ENCODE measurements at regions not wholly inside any gene's neighbourhood (a gene's known extent, or its start where the extent isn't known, plus 50 kb on each side); places are given as distances from the start of the nearest gene placed in this dataset.
A peak's percentile ranks its signal among the peaks of the same experiment; 100 is the strongest.
"Not testable (repeated sequence)": the region's sequence is repeated elsewhere in the genome, so short reads cannot be mapped to it uniquely, and the experiment has no call there.

DNA sequence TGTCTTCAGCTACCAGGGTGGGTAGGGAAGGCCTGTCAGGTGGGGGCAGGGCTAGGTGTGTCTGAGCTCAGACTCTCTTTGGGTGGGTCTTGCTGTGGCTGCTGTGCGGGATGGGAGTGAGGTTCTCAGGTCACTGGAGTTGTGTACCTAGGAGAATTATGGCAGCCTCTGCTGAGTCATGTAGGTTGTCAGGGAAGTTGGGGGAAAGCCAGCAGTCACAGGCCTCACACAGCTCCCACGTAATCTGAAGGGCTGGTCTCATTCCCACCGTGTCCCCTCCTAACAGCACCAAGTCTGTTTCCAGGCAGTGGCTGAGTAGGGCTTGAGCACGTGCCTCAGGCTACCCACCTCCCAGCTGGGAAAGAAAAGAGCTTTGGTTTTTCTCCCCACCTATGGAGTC, 67.0 kb downstream of the CHCHD4 start:
- Histone ChIP-seq H3K9ac (ENCODE audit: low read length) (no peak overlapping the region), H3K4me1 (ENCODE audit: control insufficient read depth, insufficient read depth, low read length) (no peaks in the 10 kb centered on the region), H3K9me3 (ENCODE audit: control insufficient read depth, low read length) (peaks cover 3% of the 10 kb centered on the region), H3K4me3 (ENCODE audit: low read length) (no peak overlapping the region), H3K36me3 (ENCODE audit: control insufficient read depth, insufficient read depth, low read length, severe bottlenecking) (no peaks in the 10 kb centered on the region), H3K27me3 (replicated peaks; ENCODE audit: control insufficient read depth, insufficient read depth, low read length) (no peaks in the 10 kb centered on the region)
- no peak for DNase-seq (ENCODE audit: low read depth)

DNA sequence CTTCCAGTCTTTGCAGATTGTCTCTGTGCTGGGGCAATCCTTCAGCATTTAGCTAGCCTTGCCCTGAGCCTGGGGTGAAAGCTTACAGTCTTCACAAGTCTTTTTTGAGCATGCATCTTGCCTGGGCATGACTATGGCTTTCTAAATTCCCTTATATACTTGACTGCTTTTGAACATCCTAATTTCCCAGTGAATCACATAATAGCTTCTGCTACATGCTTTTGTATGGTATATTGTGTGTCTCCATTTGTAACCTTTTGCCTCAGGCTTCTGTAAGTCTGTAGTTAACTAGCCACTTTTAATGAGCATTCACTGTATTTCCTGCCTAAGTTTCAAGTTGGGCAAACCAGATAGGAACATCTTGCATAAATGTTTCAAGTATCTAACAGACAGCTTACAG, 76.8 kb downstream of the CHCHD4 start:
- DNase-seq (ENCODE audit: low read depth), result no peak
- no peaks in the 10 kb centered on the region for H3K36me3 ChIP-seq (ENCODE audit: control insufficient read depth, insufficient read depth, low read length, severe bottlenecking)
- H3K4me3 ChIP-seq (ENCODE audit: low read length), result no peak overlapping the region
- no peaks in the 10 kb centered on the region for H3K9me3 ChIP-seq (ENCODE audit: control insufficient read depth, low read length)
- peaks cover 5% of the 10 kb centered on the region for H3K27me3 ChIP-seq (replicated peaks; ENCODE audit: control insufficient read depth, insufficient read depth, low read length)
- H3K9ac ChIP-seq (ENCODE audit: low read length), result no peak overlapping the region
- no peaks in the 10 kb centered on the region for H3K4me1 ChIP-seq (ENCODE audit: control insufficient read depth, insufficient read depth, low read length)

DNA sequence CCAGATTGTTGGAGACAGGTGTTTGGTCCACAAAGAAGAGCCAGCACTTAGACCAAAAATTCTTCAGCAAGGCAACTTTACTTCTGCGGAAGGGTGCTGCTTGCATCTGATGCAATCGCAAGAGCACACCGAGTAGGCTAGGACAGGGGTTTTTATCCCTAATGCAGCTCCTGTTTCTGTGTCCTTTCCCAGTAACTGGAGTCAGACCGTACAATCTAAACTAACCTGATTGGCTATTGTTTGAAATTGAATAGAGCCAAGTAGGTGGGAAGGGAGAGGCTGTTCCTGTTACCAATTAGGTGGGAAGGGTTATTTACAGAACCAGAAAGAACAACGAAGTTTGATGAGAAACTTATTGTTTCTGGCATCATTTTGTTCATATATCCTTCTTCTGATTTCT, 77.6 kb downstream of the CHCHD4 start:
- DNase-seq (ENCODE audit: low read depth), result no peak
- Histone ChIP-seq H3K27me3 (replicated peaks; ENCODE audit: control insufficient read depth, insufficient read depth, low read length) (peaks cover 5% of the 10 kb centered on the region), H3K9ac (ENCODE audit: low read length) (no peak overlapping the region), H3K4me3 (ENCODE audit: low read length) (no peak overlapping the region), H3K4me1 (ENCODE audit: control insufficient read depth, insufficient read depth, low read length) (no peaks in the 10 kb centered on the region), H3K9me3 (ENCODE audit: control insufficient read depth, low read length) (no peaks in the 10 kb centered on the region), H3K36me3 (ENCODE audit: control insufficient read depth, insufficient read depth, low read length, severe bottlenecking) (no peaks in the 10 kb centered on the region)

GRCh38 chr3:14042680-14043079, 82.0 kb downstream of the CHCHD4 start:
- Histone ChIP-seq H3K27me3 (replicated peaks; ENCODE audit: control insufficient read depth, insufficient read depth, low read length) (peaks cover 5% of the 10 kb centered on the region), H3K36me3 (ENCODE audit: control insufficient read depth, insufficient read depth, low read length, severe bottlenecking) (no peaks in the 10 kb centered on the region), H3K9me3 (ENCODE audit: control insufficient read depth, low read length) (no peaks in the 10 kb centered on the region), H3K4me3 (ENCODE audit: low read length) (no peak overlapping the region), H3K9ac (ENCODE audit: low read length) (no peak overlapping the region), H3K4me1 (ENCODE audit: control insufficient read depth, insufficient read depth, low read length) (no peaks in the 10 kb centered on the region)
- DNase-seq (ENCODE audit: low read depth), result peak; percentile 41

GRCh38 chr3:14039149-14039548, 85.5 kb downstream of the CHCHD4 start:
- Histone ChIP-seq H3K4me1 (ENCODE audit: control insufficient read depth, insufficient read depth, low read length) (no peaks in the 10 kb centered on the region), H3K36me3 (ENCODE audit: control insufficient read depth, insufficient read depth, low read length, severe bottlenecking) (no peaks in the 10 kb centered on the region), H3K4me3 (ENCODE audit: low read length) (no peak overlapping the region), H3K9ac (ENCODE audit: low read length) (no peak overlapping the region), H3K27me3 (replicated peaks; ENCODE audit: control insufficient read depth, insufficient read depth, low read length) (no peaks in the 10 kb centered on the region), H3K9me3 (ENCODE audit: control insufficient read depth, low read length) (peaks cover 9% of the 10 kb centered on the region)
- no peak for DNase-seq (ENCODE audit: low read depth)

DNA sequence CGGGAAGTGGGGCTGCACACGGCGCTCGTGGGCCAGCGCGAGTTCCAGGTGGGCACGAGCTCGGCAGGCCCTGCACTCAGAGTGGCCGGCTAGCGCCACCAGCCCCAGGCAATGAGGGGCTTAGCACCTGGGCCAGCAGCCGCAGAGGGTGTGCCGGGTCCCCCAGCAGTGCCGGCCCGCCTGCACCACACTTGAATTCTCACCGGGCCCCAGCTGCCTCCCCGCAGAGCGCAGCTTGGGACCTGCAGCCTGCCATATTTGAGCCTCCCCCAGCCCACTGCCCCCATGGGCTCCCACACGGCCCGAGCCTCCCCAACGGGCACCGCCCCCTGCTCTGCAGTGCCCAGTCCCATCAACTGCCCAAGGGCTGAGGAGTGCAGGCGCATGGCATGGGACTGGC, 87.5 kb downstream of the CHCHD4 start:
- Histone ChIP-seq H3K9me3 (ENCODE audit: control insufficient read depth, low read length) (peaks cover 16% of the 10 kb centered on the region), H3K9ac (ENCODE audit: low read length) (no peak overlapping the region), H3K4me1 (ENCODE audit: control insufficient read depth, insufficient read depth, low read length) (no peaks in the 10 kb centered on the region), H3K4me3 (ENCODE audit: low read length) (no peak overlapping the region), H3K27me3 (replicated peaks; ENCODE audit: control insufficient read depth, insufficient read depth, low read length) (no peaks in the 10 kb centered on the region), H3K36me3 (ENCODE audit: control insufficient read depth, insufficient read depth, low read length, severe bottlenecking) (no peaks in the 10 kb centered on the region)
- no peak for DNase-seq (ENCODE audit: low read depth)

- Histone ChIP-seq H3K9ac (ENCODE audit: low read length) (no peak overlapping the region), H3K36me3 (ENCODE audit: control insufficient read depth, insufficient read depth, low read length, severe bottlenecking) (no peaks in the 10 kb centered on the region), H3K9me3 (ENCODE audit: control insufficient read depth, low read length) (peaks cover 16% of the 10 kb centered on the region), H3K27me3 (replicated peaks; ENCODE audit: control insufficient read depth, insufficient read depth, low read length) (no peaks in the 10 kb centered on the region), H3K4me1 (ENCODE audit: control insufficient read depth, insufficient read depth, low read length) (no peaks in the 10 kb centered on the region), H3K4me3 (ENCODE audit: low read length) (no peak overlapping the region)
- DNase-seq (ENCODE audit: low read depth), result no peak
Observed at GRCh38 chr3:14033023-14033422, 91.6 kb downstream of the CHCHD4 start.

- H3K27me3 ChIP-seq (replicated peaks; ENCODE audit: control insufficient read depth, insufficient read depth, low read length), result no peaks in the 10 kb centered on the region
- no peak overlapping the region for H3K9ac ChIP-seq (ENCODE audit: low read length)
- no peaks in the 10 kb centered on the region for H3K36me3 ChIP-seq (ENCODE audit: control insufficient read depth, insufficient read depth, low read length, severe bottlenecking)
- no peaks in the 10 kb centered on the region for H3K4me1 ChIP-seq (ENCODE audit: control insufficient read depth, insufficient read depth, low read length)
- H3K9me3 ChIP-seq (ENCODE audit: control insufficient read depth, low read length), result peaks cover 17% of the 10 kb centered on the region
- DNase-seq (ENCODE audit: low read depth), result no peak
- no peak overlapping the region for H3K4me3 ChIP-seq (ENCODE audit: low read length)
Observed at GRCh38 chr3:14031271-14031670, 93.4 kb downstream of the CHCHD4 start.

DNA sequence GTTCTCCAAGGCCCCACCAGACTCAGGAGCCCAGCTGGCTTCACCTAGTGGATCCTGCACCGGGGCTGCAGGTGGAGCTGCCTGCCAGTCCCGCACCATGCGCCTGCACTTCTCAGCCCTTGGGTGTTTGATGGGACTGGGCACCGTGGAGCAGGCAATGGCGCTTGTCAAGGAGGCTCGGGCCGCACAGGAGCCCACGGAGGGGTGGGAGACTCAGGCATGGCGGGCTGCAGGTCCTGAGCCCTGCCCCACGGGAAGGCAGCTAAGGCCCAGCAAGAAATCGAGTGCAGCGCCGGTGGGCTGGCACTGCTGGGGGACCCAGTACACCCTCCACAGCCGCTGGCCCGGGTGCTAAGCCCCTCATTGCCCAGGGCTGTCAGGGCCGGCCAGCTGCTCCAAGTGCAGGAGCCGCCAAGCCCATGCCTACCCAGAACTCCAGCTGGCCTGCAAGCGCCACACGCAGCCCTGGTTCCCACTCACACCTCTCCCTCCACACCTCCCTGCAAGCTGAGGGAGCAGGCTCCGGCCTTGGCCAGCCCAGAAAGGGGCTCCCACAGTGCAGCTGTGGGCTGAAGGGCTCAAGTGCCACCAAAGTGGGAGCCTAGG, 95.2 kb downstream of the CHCHD4 start:
- peaks cover 27% of the 10 kb centered on the region for H3K9me3 ChIP-seq (ENCODE audit: control insufficient read depth, low read length)
- not testable (repeated sequence) for H3K36me3 ChIP-seq (ENCODE audit: control insufficient read depth, insufficient read depth, low read length, severe bottlenecking); H3K9ac ChIP-seq (ENCODE audit: low read length); H3K27me3 ChIP-seq (replicated peaks; ENCODE audit: control insufficient read depth, insufficient read depth, low read length); H3K4me3 ChIP-seq (ENCODE audit: low read length); DNase-seq (ENCODE audit: low read depth); H3K4me1 ChIP-seq (ENCODE audit: control insufficient read depth, insufficient read depth, low read length)

GRCh38 chr3:14028122-14028521, 96.5 kb downstream of the CHCHD4 start:
- not testable (repeated sequence) for H3K27me3 ChIP-seq (replicated peaks; ENCODE audit: control insufficient read depth, insufficient read depth, low read length); H3K4me1 ChIP-seq (ENCODE audit: control insufficient read depth, insufficient read depth, low read length); DNase-seq (ENCODE audit: low read depth); H3K36me3 ChIP-seq (ENCODE audit: control insufficient read depth, insufficient read depth, low read length, severe bottlenecking); H3K4me3 ChIP-seq (ENCODE audit: low read length); H3K9ac ChIP-seq (ENCODE audit: low read length)
- peaks cover 19% of the 10 kb centered on the region for H3K9me3 ChIP-seq (ENCODE audit: control insufficient read depth, low read length)

DNA sequence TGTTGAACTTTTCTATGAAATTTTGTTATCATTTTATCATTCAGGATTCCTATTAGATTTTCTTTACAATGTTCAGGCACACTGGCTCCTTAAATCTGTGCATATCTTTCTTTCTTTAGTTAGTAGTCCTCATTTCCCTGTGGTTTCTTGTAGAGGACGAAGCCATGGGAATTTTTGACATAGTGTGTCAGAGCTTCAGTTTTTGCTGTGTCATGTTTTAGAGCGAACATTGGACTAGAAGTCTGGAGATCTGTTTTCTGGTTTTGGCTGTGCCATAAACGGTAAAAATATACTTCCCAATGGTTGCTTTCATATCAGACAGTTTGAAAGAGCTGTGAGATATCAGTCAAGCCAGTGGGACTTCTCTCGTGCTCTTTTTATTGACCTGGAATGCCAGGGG, 105.2 kb downstream of the CHCHD4 start:
- Histone ChIP-seq H3K4me1 (ENCODE audit: control insufficient read depth, insufficient read depth, low read length) (no peaks in the 10 kb centered on the region), H3K9me3 (ENCODE audit: control insufficient read depth, low read length) (peaks cover 12% of the 10 kb centered on the region), H3K27me3 (replicated peaks; ENCODE audit: control insufficient read depth, insufficient read depth, low read length) (no peaks in the 10 kb centered on the region), H3K9ac (ENCODE audit: low read length) (no peak overlapping the region), H3K4me3 (ENCODE audit: low read length) (no peak overlapping the region), H3K36me3 (ENCODE audit: control insufficient read depth, insufficient read depth, low read length, severe bottlenecking) (no peaks in the 10 kb centered on the region)
- DNase-seq (ENCODE audit: low read depth), result no peak

- DNase-seq (ENCODE audit: low read depth), result no peak
Observed at GRCh38 chr3:14016900-14017475, 107.7 kb downstream of the CHCHD4 start.

More at GRCh38 chr3:14016900-14017475, 107.7 kb downstream of the CHCHD4 start:
- H3K27me3 ChIP-seq (replicated peaks; ENCODE audit: control insufficient read depth, insufficient read depth, low read length), result no peaks in the 10 kb centered on the region
- H3K9ac ChIP-seq (ENCODE audit: low read length), result no peak overlapping the region
- no peaks in the 10 kb centered on the region for H3K36me3 ChIP-seq (ENCODE audit: control insufficient read depth, insufficient read depth, low read length, severe bottlenecking)
- no peak overlapping the region for H3K4me3 ChIP-seq (ENCODE audit: low read length)
- H3K4me1 ChIP-seq (ENCODE audit: control insufficient read depth, insufficient read depth, low read length), result no peaks in the 10 kb centered on the region
- H3K9me3 ChIP-seq (ENCODE audit: control insufficient read depth, low read length), result peaks cover 5% of the 10 kb centered on the region
